KOPT-K1 (cell line): ENCODE measurements at regions not wholly inside any gene's neighbourhood (a gene's known extent, or its start where the extent isn't known, plus 50 kb on each side); places are given as distances from the start of the nearest gene placed in this dataset.

ENCODE experiments used
- H3K27ac ChIP-seq: fragments of 200-600 bp; sonication (generic); 2 replicates; pipeline ENCODE4 v1.5.1; 2016; ENCODE audit warnings: antibody characterized with exemption, mild to moderate bottlenecking, low read depth, low read length; ENCODE audit not compliant: poor library complexity, severe bottlenecking
- H3K36me3 ChIP-seq: fragments of 200-600 bp; sonication (generic); 2 replicates; pipeline ENCODE4 v1.5.1; 2017; ENCODE audit warnings: antibody characterized with exemption, mild to moderate bottlenecking, low read length, moderate library complexity; ENCODE audit not compliant: insufficient read depth
- H3K9me3 ChIP-seq: fragments of 200-600 bp; sonication (generic); 2 replicates; pipeline ENCODE4 v1.5.1; 2017; ENCODE audit warnings: antibody characterized with exemption, low read length, mild to moderate bottlenecking; ENCODE audit not compliant: insufficient read depth, poor library complexity, severe bottlenecking

GRCh38 chr11:134668076-134668475 lies 256.0 kb upstream of the B3GAT1 start:
- Histone ChIP-seq H3K9me3 (peaks cover 7% of the 10 kb centered on the region), H3K36me3 (no peaks in the 10 kb centered on the region), H3K27ac (peak overlapping the region; percentile 24)

- Histone ChIP-seq H3K9me3 (peaks cover 7% of the 10 kb centered on the region), H3K36me3 (no peaks in the 10 kb centered on the region), H3K27ac (peak overlapping the region; percentile 24)
These were observed 255.5 kb upstream of the B3GAT1 start for GRCh38 chr11:134667505-134667904.

GRCh38 chr11:134667175-134667500 lies 255.1 kb upstream of the B3GAT1 start:
- Histone ChIP-seq H3K36me3 (no peaks in the 10 kb centered on the region), H3K27ac (peak overlapping the region; percentile 24), H3K9me3 (peaks cover 7% of the 10 kb centered on the region)

GRCh38 chr11:134666273-134667174 lies 254.5 kb upstream of the B3GAT1 start:
- peaks cover 10% of the 10 kb centered on the region for H3K9me3 ChIP-seq
- H3K36me3 ChIP-seq: no peaks in the 10 kb centered on the region
- H3K27ac ChIP-seq: peak overlapping the region; percentile 24

- peaks cover 18% of the 10 kb centered on the region for H3K9me3 ChIP-seq
- no peaks in the 10 kb centered on the region for H3K36me3 ChIP-seq
- H3K27ac ChIP-seq: no peak overlapping the region
These were observed 253.7 kb upstream of the B3GAT1 start for GRCh38 chr11:134665571-134666270.

- Histone ChIP-seq H3K36me3 (no peaks in the 10 kb centered on the region), H3K9me3 (peaks cover 24% of the 10 kb centered on the region), H3K27ac (peak overlapping the region; percentile 7)
These were observed 253.1 kb upstream of the B3GAT1 start for GRCh38 chr11:134665188-134665535.

- no peaks in the 10 kb centered on the region for H3K36me3 ChIP-seq
- H3K27ac ChIP-seq: peak overlapping the region; percentile 7
- peaks cover 29% of the 10 kb centered on the region for H3K9me3 ChIP-seq
These were observed 252.6 kb upstream of the B3GAT1 start for GRCh38 chr11:134664447-134665187.

GRCh38 chr11:134663506-134664313 lies 251.7 kb upstream of the B3GAT1 start:
- no peaks in the 10 kb centered on the region for H3K36me3 ChIP-seq
- no peak overlapping the region for H3K27ac ChIP-seq
- H3K9me3 ChIP-seq: peaks cover 29% of the 10 kb centered on the region

GRCh38 chr11:134662629-134663360 lies 250.8 kb upstream of the B3GAT1 start:
- Histone ChIP-seq H3K27ac (no peak overlapping the region), H3K9me3 (peaks cover 29% of the 10 kb centered on the region), H3K36me3 (no peaks in the 10 kb centered on the region)

- Histone ChIP-seq H3K9me3 (peaks cover 24% of the 10 kb centered on the region), H3K27ac (no peak overlapping the region), H3K36me3 (no peaks in the 10 kb centered on the region)
These were observed 249.6 kb upstream of the B3GAT1 start for GRCh38 chr11:134661660-134662059.

GRCh38 chr11:134660416-134660815 lies 248.4 kb upstream of the B3GAT1 start:
- peaks cover 22% of the 10 kb centered on the region for H3K9me3 ChIP-seq
- H3K27ac ChIP-seq: no peak overlapping the region
- no peaks in the 10 kb centered on the region for H3K36me3 ChIP-seq

- Histone ChIP-seq H3K36me3 (no peaks in the 10 kb centered on the region), H3K27ac (no peak overlapping the region), H3K9me3 (peaks cover 22% of the 10 kb centered on the region)
These were observed 247.8 kb upstream of the B3GAT1 start for GRCh38 chr11:134659882-134660281.

GRCh38 chr11:134658481-134659225 lies 246.6 kb upstream of the B3GAT1 start:
- Histone ChIP-seq H3K9me3 (peaks cover 22% of the 10 kb centered on the region), H3K27ac (peak overlapping the region; percentile 45), H3K36me3 (no peaks in the 10 kb centered on the region)
